ENCODE measurements at regions not wholly inside any gene's neighbourhood (a gene's known extent, or its start where the extent isn't known, plus 50 kb on each side); places are given as distances from the start of the nearest gene placed in this dataset.

DNA sequence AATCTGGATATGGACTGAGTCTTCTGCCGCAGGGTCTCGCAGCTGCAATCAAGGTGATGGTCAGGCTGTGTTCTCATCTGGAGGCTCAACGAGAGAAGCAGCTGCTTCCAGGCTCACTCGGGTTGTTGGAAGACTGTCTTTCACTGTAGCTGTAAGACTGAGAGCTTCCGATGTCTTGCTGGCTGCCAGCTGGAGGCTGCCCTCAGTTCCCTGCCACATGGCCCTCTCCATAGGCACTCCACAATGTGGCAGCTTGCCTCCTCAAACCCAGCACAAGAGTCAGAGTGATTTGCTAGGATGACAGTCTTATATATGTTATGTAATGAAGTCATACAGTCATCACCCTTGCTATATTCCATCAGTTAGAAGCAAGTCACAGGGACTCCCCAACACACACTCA is 290.5 kb upstream of the CDYL start:
- Histone ChIP-seq H3K27me3 (ENCODE audit: low read depth) (no peaks in the 10 kb centered on the region), H3K9me3 (replicated peaks) (peaks cover 28% of the 10 kb centered on the region), H3K4me1 (no peaks in the 10 kb centered on the region), H3K4me3 (no peak overlapping the region), H3K27ac (replicated peaks) (no peak overlapping the region), H3K36me3 (no peaks in the 10 kb centered on the region)
- intact Hi-C loops (cut with micrococcal nuclease): no loop called here
- no peak for TF ChIP-seq CTCF (IDR thresholded peaks at IDR 0.05; ENCODE audit: borderline replicate concordance)
- DNase-seq: no peak

DNA sequence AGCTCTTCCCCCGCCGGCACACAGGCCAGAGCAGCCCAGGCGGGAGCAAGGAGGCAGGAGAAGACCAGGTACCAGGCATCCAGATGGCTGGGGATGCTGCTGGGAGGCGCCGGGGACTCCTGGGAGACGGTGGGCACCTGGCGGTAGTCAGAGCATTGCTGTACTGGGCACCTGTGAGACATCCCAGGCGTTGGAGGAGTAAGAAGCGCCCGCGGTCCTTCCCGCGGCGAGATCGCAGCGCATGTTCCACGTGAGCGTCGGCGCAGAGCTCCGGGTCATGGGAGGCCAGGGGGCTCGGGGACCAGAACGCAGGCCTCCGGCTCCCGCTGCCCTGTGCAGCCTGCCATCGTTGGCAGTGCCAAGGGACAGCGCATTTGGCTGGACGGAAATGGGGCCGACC is 293.7 kb upstream of the CDYL start:
- Histone ChIP-seq H3K4me3 (no peak overlapping the region), H3K27ac (replicated peaks) (no peak overlapping the region), H3K4me1 (no peaks in the 10 kb centered on the region), H3K36me3 (no peaks in the 10 kb centered on the region), H3K9me3 (replicated peaks) (peaks cover 8% of the 10 kb centered on the region), H3K27me3 (ENCODE audit: low read depth) (no peaks in the 10 kb centered on the region)
- no peak for TF ChIP-seq CTCF (IDR thresholded peaks at IDR 0.05; ENCODE audit: borderline replicate concordance)
- no peak for DNase-seq
- intact Hi-C loops (cut with micrococcal nuclease): no loop called here

DNA sequence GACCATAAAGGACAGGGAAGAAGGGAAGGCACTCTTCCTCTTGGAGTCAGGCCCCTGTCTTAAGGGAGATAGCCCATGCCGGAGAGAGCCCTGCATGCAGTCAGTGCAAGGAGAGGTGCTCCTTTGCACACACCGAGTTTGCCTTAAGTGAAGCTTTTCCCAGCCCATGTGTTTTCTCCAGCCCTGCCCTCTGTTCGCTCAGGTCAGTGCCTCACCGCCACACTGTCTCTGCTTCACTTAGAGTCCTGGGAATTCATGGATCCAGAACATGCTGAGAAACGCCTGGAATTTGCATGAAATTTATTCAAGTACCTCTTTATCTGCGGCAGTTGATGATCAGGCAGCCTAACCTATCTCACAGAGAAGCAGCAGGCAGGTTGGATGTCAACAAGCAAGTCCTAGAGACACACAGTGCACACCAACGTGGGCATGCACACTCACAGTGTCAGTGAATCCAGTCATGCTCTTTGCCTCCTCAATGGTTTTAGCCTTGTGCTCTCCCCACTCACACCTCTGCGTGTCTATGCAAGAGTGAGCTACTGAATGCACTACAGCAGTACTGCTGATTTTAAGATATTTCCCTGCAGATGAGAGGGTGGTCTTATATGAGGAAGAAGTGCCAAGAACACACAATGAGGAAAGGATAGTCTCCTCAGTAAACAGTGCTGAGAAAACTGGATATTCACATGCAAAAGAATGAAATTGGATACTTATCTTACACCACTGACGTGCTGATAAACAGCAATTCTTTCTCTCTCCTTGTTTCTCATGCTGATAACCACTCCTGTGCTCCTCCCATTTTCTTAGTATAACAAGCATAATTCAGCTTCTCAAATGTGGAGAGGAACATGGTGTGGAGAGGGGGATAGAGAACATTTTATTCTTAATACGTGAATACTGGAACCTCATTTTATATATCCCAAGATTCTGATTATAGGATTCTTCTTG is 295.1 kb upstream of the CDYL start:
- H3K4me1 ChIP-seq: no peaks in the 10 kb centered on the region
- TF ChIP-seq CTCF (IDR thresholded peaks at IDR 0.05; ENCODE audit: borderline replicate concordance): no peak
- no peak for DNase-seq
- intact Hi-C loops (cut with micrococcal nuclease): no loop called here
- no peaks in the 10 kb centered on the region for H3K36me3 ChIP-seq
- H3K9me3 ChIP-seq (replicated peaks): no peaks in the 10 kb centered on the region
- no peak overlapping the region for H3K4me3 ChIP-seq
- H3K27ac ChIP-seq (replicated peaks): no peak overlapping the region
- H3K27me3 ChIP-seq (ENCODE audit: low read depth): no peaks in the 10 kb centered on the region

GRCh38 chr6:4478098-4478497 is 298.1 kb upstream of the CDYL start:
- no peak overlapping the region for H3K27ac ChIP-seq (replicated peaks)

GRCh38 chr6:4474810-4475209 is 301.4 kb upstream of the CDYL start:
- no peak for TF ChIP-seq CTCF (IDR thresholded peaks at IDR 0.05; ENCODE audit: borderline replicate concordance)
- no peak for DNase-seq
- no peak overlapping the region for H3K27ac ChIP-seq (replicated peaks)
- intact Hi-C loops (cut with micrococcal nuclease): no loop called here
- no peaks in the 10 kb centered on the region for H3K36me3 ChIP-seq
- H3K4me1 ChIP-seq: peaks cover 11% of the 10 kb centered on the region
- no peaks in the 10 kb centered on the region for H3K27me3 ChIP-seq (ENCODE audit: low read depth)
- peaks cover 26% of the 10 kb centered on the region for H3K9me3 ChIP-seq (replicated peaks)
- H3K4me3 ChIP-seq: no peak overlapping the region

More at GRCh38 chr6:4478098-4478497, 298.1 kb upstream of the CDYL start:
- no peak for TF ChIP-seq CTCF (IDR thresholded peaks at IDR 0.05; ENCODE audit: borderline replicate concordance)
- no peak for DNase-seq
- peaks cover 7% of the 10 kb centered on the region for H3K4me1 ChIP-seq
- no peaks in the 10 kb centered on the region for H3K27me3 ChIP-seq (ENCODE audit: low read depth)
- no peaks in the 10 kb centered on the region for H3K36me3 ChIP-seq
- intact Hi-C loops (cut with micrococcal nuclease): no loop called here
- H3K9me3 ChIP-seq (replicated peaks): no peaks in the 10 kb centered on the region
- H3K4me3 ChIP-seq: no peak overlapping the region
